ENCODE measurements at regions not wholly inside any gene's neighbourhood (a gene's known extent, or its start where the extent isn't known, plus 50 kb on each side); places are given as distances from the start of the nearest gene placed in this dataset.

DNA sequence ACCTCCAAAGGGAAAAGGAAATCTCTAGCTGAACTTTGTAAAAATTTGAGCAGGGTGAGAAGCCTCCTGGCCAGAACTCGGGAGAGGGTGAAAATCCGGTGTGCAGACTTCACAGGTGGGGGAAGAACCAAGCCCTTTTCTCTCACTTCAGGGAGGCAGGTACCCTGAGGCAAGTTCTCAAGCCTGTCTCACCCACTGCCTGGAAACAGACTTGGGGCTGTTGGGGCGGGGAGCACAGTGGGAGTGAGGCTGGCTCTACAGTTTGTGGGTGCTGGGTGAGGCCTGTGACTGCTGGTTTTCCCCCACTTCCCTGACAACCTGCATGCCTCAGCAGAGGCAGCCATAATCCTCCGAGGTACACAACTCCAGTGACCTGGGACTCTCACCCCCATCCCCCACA lies 187.1 kb downstream of the KIF4B start:
- no peaks in the 10 kb centered on the region for H3K36me3 ChIP-seq
- TF ChIP-seq EP300 (IDR thresholded peaks at IDR 0.05) (no peak), POLR2A (IDR thresholded peaks at IDR 0.05) (no peak), POLR2AphosphoS5 (IDR thresholded peaks at IDR 0.05) (no peak)
- TF ChIP-seq, protein P1, sequence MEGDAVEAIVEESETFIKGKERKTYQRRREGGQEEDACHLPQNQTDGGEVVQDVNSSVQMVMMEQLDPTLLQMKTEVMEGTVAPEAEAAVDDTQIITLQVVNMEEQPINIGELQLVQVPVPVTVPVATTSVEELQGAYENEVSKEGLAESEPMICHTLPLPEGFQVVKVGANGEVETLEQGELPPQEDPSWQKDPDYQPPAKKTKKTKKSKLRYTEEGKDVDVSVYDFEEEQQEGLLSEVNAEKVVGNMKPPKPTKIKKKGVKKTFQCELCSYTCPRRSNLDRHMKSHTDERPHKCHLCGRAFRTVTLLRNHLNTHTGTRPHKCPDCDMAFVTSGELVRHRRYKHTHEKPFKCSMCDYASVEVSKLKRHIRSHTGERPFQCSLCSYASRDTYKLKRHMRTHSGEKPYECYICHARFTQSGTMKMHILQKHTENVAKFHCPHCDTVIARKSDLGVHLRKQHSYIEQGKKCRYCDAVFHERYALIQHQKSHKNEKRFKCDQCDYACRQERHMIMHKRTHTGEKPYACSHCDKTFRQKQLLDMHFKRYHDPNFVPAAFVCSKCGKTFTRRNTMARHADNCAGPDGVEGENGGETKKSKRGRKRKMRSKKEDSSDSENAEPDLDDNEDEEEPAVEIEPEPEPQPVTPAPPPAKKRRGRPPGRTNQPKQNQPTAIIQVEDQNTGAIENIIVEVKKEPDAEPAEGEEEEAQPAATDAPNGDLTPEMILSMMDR (IDR thresholded peaks at IDR 0.05), result no peak
- H3K27ac ChIP-seq, result no peak overlapping the region
- H3K4me3 ChIP-seq, result no peak overlapping the region
- DNase-seq (no peak), ATAC-seq (ENCODE audit: low FRiP score in 2 of 2) (no peak)
- WGBS, 2 donors, result 71 to 86% methylated on average over 2 to 4 of the region's 4 CpGs
- H3K9me3 ChIP-seq, result peaks cover 0 to 6% (median 0%) of the 10 kb centered on the region in 4 donors
- H3K4me1 ChIP-seq, result no peaks in the 10 kb centered on the region
- no peaks in the 10 kb centered on the region for H3K27me3 ChIP-seq

DNA sequence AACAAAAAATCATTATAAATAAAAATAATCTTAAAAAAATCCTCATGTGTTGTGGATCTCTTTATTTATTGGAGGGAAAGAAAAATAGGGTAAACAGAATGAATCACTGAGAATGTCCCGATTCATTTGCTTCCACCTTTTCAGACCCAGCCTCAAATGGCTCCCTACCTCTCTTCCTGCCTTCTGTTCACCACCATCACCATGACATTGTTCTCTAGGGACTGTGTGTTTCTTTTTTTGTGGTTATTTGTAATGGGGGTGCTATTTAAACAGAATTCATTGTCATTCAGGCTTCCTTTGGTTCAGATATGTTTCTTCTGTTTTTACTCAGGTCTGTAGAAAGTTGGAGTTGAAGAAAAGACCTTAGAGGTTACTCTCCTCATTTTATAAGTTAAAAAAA lies 198.2 kb downstream of the KIF4B start:
- Histone ChIP-seq H3K4me3 (no peak overlapping the region), H3K9me3 (no peaks in the 10 kb centered on the region), H3K27me3 (no peaks in the 10 kb centered on the region), H3K36me3 (no peaks in the 10 kb centered on the region), H3K4me1 (no peaks in the 10 kb centered on the region), H3K27ac (no peak overlapping the region)
- ATAC-seq (ENCODE audit: low FRiP score in 2 of 2), result no peak
- TF ChIP-seq POLR2A (IDR thresholded peaks at IDR 0.05) (no peak), EP300 (IDR thresholded peaks at IDR 0.05) (no peak), POLR2AphosphoS5 (IDR thresholded peaks at IDR 0.05) (no peak)
- 74 to 81% methylated on average over 1 of the region's 1 CpG for WGBS, 2 donors
- DNase-seq, result no peak

DNA sequence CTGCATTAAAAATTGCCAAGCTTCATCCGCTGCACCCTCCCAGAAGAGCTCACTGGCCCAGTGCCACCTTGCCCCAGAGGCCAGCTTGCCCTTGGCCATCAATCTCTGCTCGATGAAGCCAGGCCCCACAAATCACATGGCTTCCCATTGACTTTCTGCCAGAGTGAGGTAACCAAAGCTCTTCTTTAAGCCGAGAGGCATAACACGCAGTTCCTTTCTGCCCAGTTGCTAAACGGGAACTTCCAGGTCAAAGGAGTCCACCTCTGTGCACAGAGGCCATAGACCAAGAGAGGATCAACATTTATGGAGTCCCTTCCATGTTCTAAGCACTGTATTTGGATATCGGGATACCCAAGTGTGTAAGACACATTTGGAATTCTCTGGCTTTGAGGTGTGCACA lies 208.8 kb downstream of the KIF4B start:
- Histone ChIP-seq H3K27me3 (no peaks in the 10 kb centered on the region), H3K9me3 (no peaks in the 10 kb centered on the region), H3K27ac (no peak overlapping the region), H3K36me3 (no peaks in the 10 kb centered on the region), H3K4me3 (no peak overlapping the region), H3K4me1 (no peaks in the 10 kb centered on the region)
- no peak for DNase-seq
- no peak for TF ChIP-seq EP300 (IDR thresholded peaks at IDR 0.05)
- TF ChIP-seq POLR2A (IDR thresholded peaks at IDR 0.05), result no peak
- TF ChIP-seq, protein P1 (IDR thresholded peaks at IDR 0.05), result no peak
- no peak for TF ChIP-seq POLR2AphosphoS5 (IDR thresholded peaks at IDR 0.05)
- no peak for ATAC-seq (ENCODE audit: low FRiP score in 2 of 2)
- 77 to 88% methylated on average over 6 of the region's 6 CpGs for WGBS, 2 donors

DNA sequence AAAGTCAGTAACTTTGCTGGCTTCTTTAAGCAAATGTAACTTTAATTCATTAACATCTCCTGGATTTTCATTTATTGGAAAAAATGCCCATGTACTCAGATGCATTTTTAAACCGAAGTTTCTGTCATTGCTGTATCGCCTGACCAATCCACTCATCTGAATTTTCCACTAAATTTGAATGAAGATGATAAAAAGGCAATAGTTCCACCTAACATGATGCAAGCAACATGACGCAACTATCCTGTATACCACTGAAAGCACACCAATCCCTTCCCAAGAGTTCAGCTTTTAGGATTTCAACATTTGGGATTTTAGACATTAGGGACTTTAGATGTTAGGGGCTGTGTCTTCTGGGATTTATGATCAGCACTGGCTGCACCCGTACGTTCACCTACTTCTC lies 215.6 kb downstream of the KIF4B start:
- DNase-seq, result no peak
- no peak for TF ChIP-seq POLR2AphosphoS5 (IDR thresholded peaks at IDR 0.05)
- TF ChIP-seq, protein P1 (IDR thresholded peaks at IDR 0.05), result no peak
- no peak for TF ChIP-seq POLR2A (IDR thresholded peaks at IDR 0.05)
- no peak for TF ChIP-seq EP300 (IDR thresholded peaks at IDR 0.05)
- WGBS, 2 donors, result 88 to 95% methylated on average over 5 of the region's 5 CpGs
- Histone ChIP-seq H3K4me1 (no peaks in the 10 kb centered on the region), H3K36me3 (no peaks in the 10 kb centered on the region), H3K9me3 (no peaks in the 10 kb centered on the region), H3K27me3 (no peaks in the 10 kb centered on the region), H3K27ac (no peak overlapping the region), H3K4me3 (no peak overlapping the region)
- ATAC-seq (ENCODE audit: low FRiP score in 2 of 2), result no peak

DNA sequence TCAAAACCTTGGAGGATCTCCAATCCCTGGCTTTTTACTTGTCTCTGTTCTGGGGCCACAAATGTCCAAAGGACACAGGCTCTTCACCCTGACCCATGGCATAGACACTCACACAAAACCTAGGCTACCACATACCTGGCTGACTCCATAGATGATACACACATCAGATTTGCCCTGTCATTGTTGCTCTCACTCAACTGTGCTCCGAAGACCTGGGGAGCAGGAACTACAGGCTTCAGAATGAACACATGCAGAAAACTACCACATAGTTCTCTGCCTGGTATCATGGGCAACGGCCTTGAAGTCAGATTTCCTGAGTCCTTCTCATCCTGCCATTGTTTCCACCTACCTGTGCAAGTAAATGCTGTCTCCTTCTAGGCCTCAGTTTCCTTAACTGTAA lies 226.2 kb downstream of the KIF4B start:
- TF ChIP-seq POLR2AphosphoS5 (IDR thresholded peaks at IDR 0.05), result no peak
- TF ChIP-seq EP300 (IDR thresholded peaks at IDR 0.05), result no peak
- no peak for TF ChIP-seq POLR2A (IDR thresholded peaks at IDR 0.05)
- TF ChIP-seq, protein P1 (IDR thresholded peaks at IDR 0.05), result no peak
- H3K4me1 ChIP-seq, result no peaks in the 10 kb centered on the region
- WGBS, 2 donors, result 79 to 84% methylated on average over 2 of the region's 2 CpGs
- H3K36me3 ChIP-seq, result no peaks in the 10 kb centered on the region
- ATAC-seq (ENCODE audit: low FRiP score in 2 of 2) (no peak), DNase-seq (no peak)
- peaks cover 0 to 13% (median 4%) of the 10 kb centered on the region in 4 donors for H3K9me3 ChIP-seq
- H3K27me3 ChIP-seq, result no peaks in the 10 kb centered on the region
- no peak overlapping the region for H3K27ac ChIP-seq
- H3K4me3 ChIP-seq, result no peak overlapping the region
